HG02571 (cell line): ENCODE measurements at regions not wholly inside any gene's neighbourhood (a gene's known extent, or its start where the extent isn't known, plus 50 kb on each side); places are given as distances from the start of the nearest gene placed in this dataset.

Experiments
- ATAC-seq: cut with Tn5 transposase; IDR thresholded peaks from one replicate; pipeline ENCODE4 v1.9.1; 2021; ENCODE audit warnings: mild to moderate bottlenecking, moderate library complexity; ENCODE audit not compliant: unreplicated experiment

DNA sequence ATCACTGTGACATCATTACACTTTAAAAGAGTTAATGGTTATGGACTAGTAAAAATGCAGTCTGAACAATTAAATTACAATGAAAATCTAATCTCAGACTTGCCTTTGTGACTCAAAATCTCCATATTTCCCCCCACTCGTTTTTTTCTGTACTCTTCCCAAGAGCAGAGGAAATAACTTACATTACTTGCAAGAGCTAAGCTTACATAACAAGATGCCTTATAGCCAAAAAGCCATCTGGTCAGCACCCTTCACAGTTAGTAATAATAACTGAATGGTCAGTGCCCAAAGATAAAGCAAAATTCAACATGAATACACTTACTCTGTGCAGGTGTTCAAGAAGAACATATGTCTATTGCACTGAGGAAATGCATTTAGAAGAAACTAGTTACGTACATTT is 1381.5 kb upstream of the CELF2 start:
- ATAC-seq = no peak

DNA sequence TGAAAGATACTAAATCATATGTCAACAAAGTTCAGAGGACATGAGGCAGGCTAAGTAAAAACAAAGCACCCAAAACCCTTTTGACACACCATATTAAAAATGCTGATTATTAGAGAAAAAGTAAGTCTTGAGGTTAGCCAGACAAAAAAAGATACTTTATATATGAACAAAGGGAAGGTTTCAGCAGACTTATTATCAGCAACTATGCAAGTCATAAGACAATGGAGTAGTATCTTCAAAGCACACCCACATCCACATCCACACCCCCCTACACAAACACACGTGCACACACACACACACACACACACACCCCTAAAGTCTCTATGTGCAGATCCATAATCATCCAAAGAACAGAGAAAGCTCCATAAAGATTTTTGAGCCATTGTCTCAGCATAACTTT is 1373.9 kb upstream of the CELF2 start:
- no peak for ATAC-seq

DNA sequence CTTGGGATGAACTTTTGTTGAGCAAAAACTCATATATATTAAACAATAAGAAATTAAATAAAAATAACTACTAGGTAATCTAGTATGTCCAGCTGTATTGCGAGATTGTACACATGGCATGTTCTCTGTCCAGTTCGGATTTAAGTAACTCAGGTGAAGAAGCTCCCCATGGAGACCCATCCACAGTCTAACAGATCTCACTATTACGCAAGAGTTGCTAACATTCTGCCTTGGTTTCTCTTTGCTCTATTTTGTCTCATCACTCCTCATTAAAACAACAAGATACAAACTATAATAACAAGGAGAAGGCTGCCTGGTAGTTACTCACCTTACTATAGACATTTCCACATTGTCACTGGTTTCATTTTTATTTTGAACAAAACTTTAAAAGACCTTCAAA is 1372.3 kb upstream of the CELF2 start:
- no peak for ATAC-seq

DNA sequence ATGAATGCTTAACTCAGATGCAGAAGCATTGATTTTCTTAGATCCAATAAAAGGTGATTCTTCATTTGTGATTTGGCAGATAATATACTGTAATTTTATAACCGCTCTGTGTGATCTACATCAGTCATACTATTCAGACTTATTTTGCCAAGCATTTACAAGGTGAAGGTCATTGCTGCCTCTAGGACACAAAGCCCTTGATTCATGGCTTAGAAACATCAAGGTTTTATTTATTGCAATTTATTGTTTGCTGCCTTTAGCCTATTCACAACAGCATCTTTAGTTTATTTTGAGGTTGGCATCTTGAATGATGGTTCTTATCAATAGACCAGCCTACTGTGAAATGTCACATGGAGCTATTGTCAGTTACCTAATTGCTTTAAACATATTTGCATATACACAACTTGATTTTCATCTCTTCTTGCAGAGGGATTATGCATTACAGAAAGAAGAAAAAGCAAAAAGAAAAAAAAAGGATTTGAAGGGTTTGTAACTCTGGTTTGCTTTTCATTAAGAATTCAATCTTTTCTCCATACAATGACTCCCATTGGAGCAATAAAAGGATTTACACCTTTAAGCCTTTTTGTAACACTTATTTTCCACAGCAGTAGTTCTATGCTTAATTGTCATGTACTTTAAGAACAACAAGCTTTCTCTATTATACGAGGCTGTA is 1371.6 kb upstream of the CELF2 start:
- ATAC-seq = no peak

GRCh38 chr10:9654261-9654660 is 1363.4 kb upstream of the CELF2 start:
- ATAC-seq = no peak

GRCh38 chr10:9656386-9656785 is 1361.3 kb upstream of the CELF2 start:
- ATAC-seq = no peak

- no peak for ATAC-seq
These were observed 1360.7 kb upstream of the CELF2 start for GRCh38 chr10:9656996-9657395.

DNA sequence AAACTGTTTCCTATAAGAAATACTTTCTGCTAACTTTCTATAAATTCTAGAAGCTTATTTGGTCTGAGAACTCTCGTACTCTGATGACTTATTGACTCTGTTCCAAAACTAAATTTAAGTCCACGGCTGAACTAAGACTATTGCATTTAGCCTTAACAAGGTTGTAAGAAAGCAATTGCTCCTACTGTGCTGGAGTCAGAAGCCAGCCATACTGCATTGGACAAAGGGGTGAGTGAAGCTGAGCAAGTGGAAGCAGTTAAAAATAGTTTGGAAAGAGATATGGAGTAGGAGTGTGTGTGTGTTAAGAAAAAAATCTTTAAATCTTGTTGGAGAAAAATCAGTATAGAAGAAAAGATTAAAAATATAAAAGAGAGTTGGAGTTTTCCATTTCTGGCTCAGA is 1360.1 kb upstream of the CELF2 start:
- no peak for ATAC-seq

- ATAC-seq = no peak
These were observed 1349.3 kb upstream of the CELF2 start for GRCh38 chr10:9668411-9668810.

DNA sequence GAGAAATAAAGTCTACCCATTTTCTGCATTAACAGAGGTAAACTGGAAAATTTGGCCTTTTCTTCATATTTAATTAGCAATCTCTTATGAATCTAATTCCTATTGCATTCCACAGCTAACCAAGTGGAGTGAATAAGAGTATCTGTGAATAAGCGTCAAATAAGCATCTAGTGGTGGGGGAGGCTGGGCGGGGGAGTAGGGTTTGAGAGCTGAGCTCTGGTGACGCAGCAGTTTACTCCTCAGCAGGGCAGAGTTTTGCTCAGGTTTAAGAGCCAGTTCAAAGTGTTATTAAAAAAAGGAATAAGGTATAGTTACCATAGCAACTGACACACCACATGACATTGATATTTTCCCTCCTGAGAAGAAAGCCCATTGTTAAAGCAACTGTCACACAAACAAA is 1346.8 kb upstream of the CELF2 start:
- ATAC-seq = no peak

DNA sequence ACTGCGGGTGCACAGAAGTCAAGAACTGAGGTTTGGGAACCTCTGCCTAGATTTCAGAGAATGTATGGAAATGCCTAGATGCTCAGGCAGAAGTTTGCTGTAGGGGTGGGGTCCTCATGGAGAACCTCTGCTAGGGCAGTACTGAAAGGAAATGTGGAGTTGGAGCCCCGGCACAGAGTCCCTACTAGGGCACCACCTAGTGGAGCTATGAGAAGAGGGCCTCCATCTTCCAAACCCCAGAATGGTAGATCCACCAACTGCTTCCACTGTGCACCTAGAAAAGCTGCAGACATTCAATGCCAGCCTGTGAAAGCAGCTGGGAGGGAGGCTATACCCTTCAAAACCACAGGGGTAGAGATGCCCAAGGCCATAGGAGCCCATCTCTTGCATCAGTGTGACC is 1336.0 kb upstream of the CELF2 start:
- no peak for ATAC-seq

GRCh38 chr10:9682802-9683201 is 1334.9 kb upstream of the CELF2 start:
- ATAC-seq = no peak

GRCh38 chr10:9684186-9684585 is 1333.5 kb upstream of the CELF2 start:
- no peak for ATAC-seq

DNA sequence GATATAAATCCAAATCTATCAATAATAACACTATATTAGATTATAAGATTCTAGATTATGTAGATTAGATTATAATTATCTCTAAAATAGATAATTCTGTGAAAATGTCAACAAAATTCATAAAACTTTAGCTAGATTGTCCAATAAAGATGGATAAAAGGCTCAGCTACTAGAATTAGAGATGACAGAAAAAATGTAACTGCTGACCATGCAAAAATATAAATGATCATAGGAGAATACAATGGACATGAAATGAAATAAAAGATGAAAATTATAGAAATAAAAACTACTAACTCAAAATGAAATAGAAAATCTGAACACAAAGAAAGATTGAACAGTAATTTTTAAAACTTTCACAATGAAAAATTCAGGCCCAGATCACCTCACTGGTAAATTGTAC is 1332.1 kb upstream of the CELF2 start:
- no peak for ATAC-seq

GRCh38 chr10:9688711-9689110 is 1329.0 kb upstream of the CELF2 start:
- no peak for ATAC-seq

DNA sequence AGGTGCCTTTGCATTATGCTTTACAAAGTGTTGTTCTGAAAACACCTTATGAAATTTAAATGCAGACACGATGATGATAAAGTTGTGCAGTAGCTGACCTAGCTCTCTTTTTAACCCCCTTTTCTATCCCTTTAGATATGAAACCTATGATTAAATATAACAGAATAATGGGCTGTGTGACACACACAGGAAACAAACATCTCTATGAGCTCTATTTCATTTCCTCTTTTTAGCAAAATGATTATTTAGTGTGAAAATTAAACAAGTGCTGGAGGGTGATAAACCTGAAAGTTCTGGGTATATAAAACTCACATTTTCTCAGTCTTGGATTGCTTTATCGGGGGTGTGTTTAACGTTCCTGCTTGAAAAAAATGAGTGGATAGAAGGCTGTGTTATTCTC is 1310.5 kb upstream of the CELF2 start:
- ATAC-seq = no peak

GRCh38 chr10:9709849-9710248 is 1307.8 kb upstream of the CELF2 start:
- no peak for ATAC-seq

- no peak for ATAC-seq
These were observed 1305.3 kb upstream of the CELF2 start for GRCh38 chr10:9712393-9712792.

- no peak for ATAC-seq
These were observed 1298.4 kb upstream of the CELF2 start for GRCh38 chr10:9719246-9719645.

DNA sequence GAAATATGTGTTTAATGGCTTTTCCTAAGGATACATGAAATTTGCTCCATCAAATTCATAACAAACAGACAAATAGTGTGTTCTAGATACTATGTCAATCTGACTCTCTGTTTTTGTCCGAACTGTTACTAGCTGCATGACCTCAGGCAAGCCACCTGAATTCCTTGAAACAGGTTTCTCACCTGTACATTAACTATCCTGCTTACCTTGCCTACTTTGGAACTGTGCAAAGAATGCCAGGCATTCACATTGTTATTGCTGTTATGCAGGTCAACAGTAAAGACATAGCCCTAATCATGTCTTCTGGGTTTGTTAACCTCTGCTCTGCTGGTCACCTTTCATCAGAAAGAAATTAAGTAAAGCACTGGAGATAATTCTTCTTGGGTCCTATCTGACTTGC is 1283.9 kb upstream of the CELF2 start:
- ATAC-seq = no peak

- ATAC-seq = no peak
These were observed 1283.5 kb upstream of the CELF2 start for GRCh38 chr10:9734218-9734617.

DNA sequence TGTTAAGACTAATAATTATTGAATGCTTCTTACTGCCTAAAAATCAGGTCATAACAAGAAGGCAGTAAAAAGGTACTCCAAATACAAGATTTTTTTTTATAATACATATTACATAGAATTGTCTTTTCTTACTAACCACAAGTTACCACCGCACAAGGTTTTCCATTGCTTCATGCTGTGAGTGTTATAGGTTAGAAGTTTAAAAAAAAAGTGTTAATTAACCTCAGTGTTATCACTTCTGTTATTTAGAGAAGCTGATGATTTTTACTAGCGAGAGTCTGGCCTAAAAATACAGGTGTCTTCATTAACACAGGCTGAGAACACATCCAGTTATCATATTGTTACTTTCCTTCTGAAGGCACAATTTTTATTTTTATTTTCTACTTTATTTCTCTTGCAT is 1281.9 kb upstream of the CELF2 start:
- no peak for ATAC-seq

- no peak for ATAC-seq
These were observed 1274.0 kb upstream of the CELF2 start for GRCh38 chr10:9743639-9744038.
